Rectal smooth muscle tissue (tissue), 1 donor: ENCODE measurements at regions not wholly inside any gene's neighbourhood (a gene's known extent, or its start where the extent isn't known, plus 50 kb on each side); places are given as distances from the start of the nearest gene placed in this dataset.
A peak's percentile ranks its signal among the peaks of the same experiment; 100 is the strongest.
"Not testable (repeated sequence)": the region's sequence is repeated elsewhere in the genome, so short reads cannot be mapped to it uniquely, and the experiment has no call there.

Experiments used
- H3K27ac ChIP-seq: one replicate; pipeline ENCODE4 v1.7.0; 2013; ENCODE audit warnings: low read depth, low read length, inconsistent platforms
- H3K27me3 ChIP-seq: one replicate; pipeline ENCODE4 v1.7.0; 2013; ENCODE audit warnings: low read length; ENCODE audit not compliant: control insufficient read depth, insufficient read depth
- H3K36me3 ChIP-seq: one replicate; pipeline ENCODE4 v1.7.0; 2013; ENCODE audit warnings: low read length; ENCODE audit not compliant: control insufficient read depth, insufficient read depth
- H3K4me1 ChIP-seq: one replicate; pipeline ENCODE4 v1.7.0; 2013; ENCODE audit warnings: low read length; ENCODE audit not compliant: control insufficient read depth, insufficient read depth
- H3K4me3 ChIP-seq: one replicate; pipeline ENCODE4 v1.7.0; 2013; ENCODE audit warnings: low read length
- H3K9ac ChIP-seq: one replicate; pipeline ENCODE4 v1.7.0; 2013; ENCODE audit warnings: low read length

- H3K27me3 ChIP-seq, H3K4me3 ChIP-seq, H3K36me3 ChIP-seq, H3K4me1 ChIP-seq, H3K27ac ChIP-seq, H3K9ac ChIP-seq: not testable (repeated sequence)
Observed at GRCh38 chr17:18546514-18547398, 70.2 kb downstream of the LGALS9C start.

GRCh38 chr17:18557086-18557485 lies 80.5 kb downstream of the LGALS9C start:
- not testable (repeated sequence) for H3K9ac ChIP-seq, H3K4me3 ChIP-seq, H3K27me3 ChIP-seq, H3K36me3 ChIP-seq, H3K27ac ChIP-seq, H3K4me1 ChIP-seq

- H3K27ac ChIP-seq, H3K4me3 ChIP-seq, H3K4me1 ChIP-seq: not testable (repeated sequence)
Observed at GRCh38 chr17:18563381-18564098, 80.7 kb downstream of the TBC1D28 start.

GRCh38 chr17:18564099-18564448 lies 80.1 kb downstream of the TBC1D28 start:
- not testable (repeated sequence) for H3K4me1 ChIP-seq, H3K27me3 ChIP-seq, H3K27ac ChIP-seq, H3K9ac ChIP-seq, H3K4me3 ChIP-seq, H3K36me3 ChIP-seq

More at GRCh38 chr17:18563381-18564098, 80.7 kb downstream of the TBC1D28 start:
- H3K9ac ChIP-seq, H3K36me3 ChIP-seq, H3K27me3 ChIP-seq: not testable (repeated sequence)

GRCh38 chr17:18568108-18568995 lies 75.8 kb downstream of the TBC1D28 start:
- H3K27me3 ChIP-seq, H3K27ac ChIP-seq, H3K4me3 ChIP-seq, H3K36me3 ChIP-seq, H3K4me1 ChIP-seq, H3K9ac ChIP-seq: not testable (repeated sequence)

- H3K36me3 ChIP-seq, H3K27me3 ChIP-seq, H3K4me1 ChIP-seq, H3K27ac ChIP-seq, H3K9ac ChIP-seq: not testable (repeated sequence)
- peak overlapping the region; percentile 48 for H3K4me3 ChIP-seq
Observed at GRCh38 chr17:18569489-18569913, 74.7 kb downstream of the TBC1D28 start.

GRCh38 chr17:18572536-18572935 lies 71.7 kb downstream of the TBC1D28 start:
- not testable (repeated sequence) for H3K4me3 ChIP-seq, H3K4me1 ChIP-seq

GRCh38 chr17:18574137-18574536 lies 70.1 kb downstream of the TBC1D28 start:
- H3K27me3 ChIP-seq, H3K4me3 ChIP-seq, H3K4me1 ChIP-seq, H3K36me3 ChIP-seq, H3K27ac ChIP-seq, H3K9ac ChIP-seq: not testable (repeated sequence)

More at GRCh38 chr17:18572536-18572935, 71.7 kb downstream of the TBC1D28 start:
- not testable (repeated sequence) for H3K36me3 ChIP-seq, H3K9ac ChIP-seq, H3K27me3 ChIP-seq, H3K27ac ChIP-seq
